ENCODE measurements at regions not wholly inside any gene's neighbourhood (a gene's known extent, or its start where the extent isn't known, plus 50 kb on each side); places are given as distances from the start of the nearest gene placed in this dataset.

GRCh38 chr12:107318556-107318805 is 225.1 kb upstream of the CRY1 start:
- Histone ChIP-seq H3K79me1 (replicated peaks; ENCODE audit: low read length, poor library complexity, severe bottlenecking) (peaks cover 10% of the 10 kb centered on the region), H3K4me3 (ENCODE audit: insufficient read depth in 1 of 2, low read depth in 1 of 2, low read length in 2 of 2) (peak overlapping the region; percentile 53 to 76), H2BK120ac (ENCODE audit: low read depth, low read length) (peak overlapping the region; percentile 34), H4K8ac (ENCODE audit: low read length) (no peak overlapping the region), H3K4me1 (ENCODE audit: control insufficient read depth, insufficient read depth, low read depth, low read length) (peaks cover 27% of the 10 kb centered on the region), H3K4ac (ENCODE audit: low read depth in 1 of 2, low read length in 2 of 2) (no peak overlapping the region), H3K36me3 (ENCODE audit: control insufficient read depth in 1 of 2, insufficient read depth in 2 of 2, low read depth in 1 of 2, low read length in 2 of 2) (no peaks in the 10 kb centered on the region), H2AK5ac (ENCODE audit: low read length, severe bottlenecking) (no peak overlapping the region), H3K27me3 (ENCODE audit: control insufficient read depth in 1 of 2, insufficient read depth in 1 of 2, low read length in 2 of 2) (peaks cover 38 to 75% of the 10 kb centered on the region in 2 experiments), H2BK12ac (ENCODE audit: low read length in 2 of 2) (no peak overlapping the region), H4K91ac (ENCODE audit: low read length) (no peak overlapping the region), H2AFZ (ENCODE audit: low read depth, low read length) (no peak overlapping the region), H2BK5ac (ENCODE audit: low read depth, low read length, poor library complexity, severe bottlenecking) (no peak overlapping the region), H3K4me2 (ENCODE audit: low read length, poor library complexity, severe bottlenecking) (peak overlapping the region; percentile 100), H3K14ac (ENCODE audit: low read length in 2 of 2) (no peak overlapping the region), H3K18ac (ENCODE audit: low read depth in 1 of 2, low read length in 2 of 2) (no peak overlapping the region), H3K9ac (ENCODE audit: low read length) (peak overlapping the region; percentile 38), H3K9me3 (ENCODE audit: control insufficient read depth, low read length) (no peaks in the 10 kb centered on the region), H2BK15ac (ENCODE audit: low read depth, poor library complexity, severe bottlenecking) (no peak overlapping the region), H3K27ac (ENCODE audit: low read length, poor library complexity, severe bottlenecking) (no peak overlapping the region), H3K23ac (ENCODE audit: low read length in 2 of 2) (no peak overlapping the region)
- 0% methylated on average over 19 of the region's 19 CpGs for WGBS
- DNase-seq: no peak

GRCh38 chr12:107318806-107319532 is 225.6 kb upstream of the CRY1 start:
- 2% methylated on average over 71 of the region's 72 CpGs for WGBS
- Histone ChIP-seq H3K36me3 (ENCODE audit: control insufficient read depth in 1 of 2, insufficient read depth in 2 of 2, low read depth in 1 of 2, low read length in 2 of 2) (no peaks in the 10 kb centered on the region), H3K18ac (ENCODE audit: low read depth in 1 of 2, low read length in 2 of 2) (no peak overlapping the region), H3K27ac (ENCODE audit: low read length, poor library complexity, severe bottlenecking) (no peak overlapping the region), H2AFZ (ENCODE audit: low read depth, low read length) (no peak overlapping the region), H3K27me3 (ENCODE audit: control insufficient read depth in 1 of 2, insufficient read depth in 1 of 2, low read length in 2 of 2) (peaks cover 42 to 77% of the 10 kb centered on the region in 2 experiments), H3K79me1 (replicated peaks; ENCODE audit: low read length, poor library complexity, severe bottlenecking) (peaks cover 10% of the 10 kb centered on the region), H4K91ac (ENCODE audit: low read length) (peak overlapping the region; percentile 50), H2BK15ac (ENCODE audit: low read depth, poor library complexity, severe bottlenecking) (no peak overlapping the region), H2BK120ac (ENCODE audit: low read depth, low read length) (no peak overlapping the region), H2BK5ac (ENCODE audit: low read depth, low read length, poor library complexity, severe bottlenecking) (no peak overlapping the region), H3K4ac (ENCODE audit: low read depth in 1 of 2, low read length in 2 of 2) (no peak overlapping the region), H3K4me1 (ENCODE audit: control insufficient read depth, insufficient read depth, low read depth, low read length) (peaks cover 27% of the 10 kb centered on the region), H3K9ac (ENCODE audit: low read length) (peak overlapping the region; percentile 38), H3K4me2 (ENCODE audit: low read length, poor library complexity, severe bottlenecking) (peak overlapping the region; percentile 100), H4K8ac (ENCODE audit: low read length) (no peak overlapping the region), H3K23ac (ENCODE audit: low read length in 2 of 2) (no peak overlapping the region), H2AK5ac (ENCODE audit: low read length, severe bottlenecking) (no peak overlapping the region), H2BK12ac (ENCODE audit: low read length in 2 of 2) (no peak overlapping the region), H3K4me3 (ENCODE audit: insufficient read depth in 1 of 2, low read depth in 1 of 2, low read length in 2 of 2) (peak overlapping the region; percentile 53 to 76), H3K9me3 (ENCODE audit: control insufficient read depth, low read length) (no peaks in the 10 kb centered on the region), H3K14ac (ENCODE audit: low read length in 2 of 2) (no peak overlapping the region)
- DNase-seq: peak; percentile 43

DNA sequence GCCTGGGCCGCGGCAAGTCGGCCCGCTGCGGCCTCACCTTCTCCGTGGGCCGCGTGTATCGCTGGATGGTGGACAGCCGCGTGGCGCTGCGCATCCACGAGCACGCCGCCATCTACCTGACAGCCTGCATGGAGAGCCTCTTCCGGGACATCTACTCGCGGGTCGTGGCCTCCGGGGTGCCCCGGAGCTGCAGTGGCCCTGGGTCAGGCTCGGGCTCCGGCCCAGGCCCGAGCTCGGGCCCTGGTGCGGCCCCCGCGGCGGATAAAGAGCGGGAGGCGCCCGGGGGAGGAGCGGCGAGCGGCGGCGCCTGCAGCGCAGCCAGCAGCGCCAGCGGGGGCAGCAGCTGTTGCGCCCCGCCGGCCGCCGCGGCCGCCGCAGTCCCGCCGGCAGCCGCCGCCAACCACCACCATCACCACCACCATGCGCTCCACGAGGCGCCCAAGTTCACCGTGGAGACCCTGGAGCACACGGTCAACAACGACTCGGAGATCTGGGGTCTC is 226.2 kb upstream of the CRY1 start:
- H2AK5ac ChIP-seq (ENCODE audit: low read length, severe bottlenecking): no peak overlapping the region
- no peak overlapping the region for H2AFZ ChIP-seq (ENCODE audit: low read depth, low read length)
- H3K9ac ChIP-seq (ENCODE audit: low read length): no peak overlapping the region

GRCh38 chr12:107320033-107320928 is 226.9 kb upstream of the CRY1 start:
- H2AK5ac ChIP-seq (ENCODE audit: low read length, severe bottlenecking): no peak overlapping the region
- H2BK5ac ChIP-seq (ENCODE audit: low read depth, low read length, poor library complexity, severe bottlenecking): no peak overlapping the region
- H2AFZ ChIP-seq (ENCODE audit: low read depth, low read length): no peak overlapping the region

More for the DNA sequence above, 226.2 kb upstream of the CRY1 start:
- H3K18ac ChIP-seq (ENCODE audit: low read depth in 1 of 2, low read length in 2 of 2): no peak overlapping the region
- H3K4me3 ChIP-seq (ENCODE audit: insufficient read depth in 1 of 2, low read depth in 1 of 2, low read length in 2 of 2): peak overlapping the region; percentile 53 to 76
- no peak overlapping the region for H2BK5ac ChIP-seq (ENCODE audit: low read depth, low read length, poor library complexity, severe bottlenecking)
- H3K36me3 ChIP-seq (ENCODE audit: control insufficient read depth in 1 of 2, insufficient read depth in 2 of 2, low read depth in 1 of 2, low read length in 2 of 2): no peaks in the 10 kb centered on the region
- no peak overlapping the region for H2BK15ac ChIP-seq (ENCODE audit: low read depth, poor library complexity, severe bottlenecking)
- H3K9me3 ChIP-seq (ENCODE audit: control insufficient read depth, low read length): no peaks in the 10 kb centered on the region
- H3K79me1 ChIP-seq (replicated peaks; ENCODE audit: low read length, poor library complexity, severe bottlenecking): peaks cover 12% of the 10 kb centered on the region
- no peak overlapping the region for H3K23ac ChIP-seq (ENCODE audit: low read length in 2 of 2)
- peaks cover 38 to 73% of the 10 kb centered on the region in 2 experiments for H3K27me3 ChIP-seq (ENCODE audit: control insufficient read depth in 1 of 2, insufficient read depth in 1 of 2, low read length in 2 of 2)
- DNase-seq: no peak
- no peak overlapping the region for H4K8ac ChIP-seq (ENCODE audit: low read length)
- H2BK12ac ChIP-seq (ENCODE audit: low read length in 2 of 2): no peak overlapping the region
- no peak overlapping the region for H4K91ac ChIP-seq (ENCODE audit: low read length)
- H3K4ac ChIP-seq (ENCODE audit: low read depth in 1 of 2, low read length in 2 of 2): no peak overlapping the region
- peaks cover 27% of the 10 kb centered on the region for H3K4me1 ChIP-seq (ENCODE audit: control insufficient read depth, insufficient read depth, low read depth, low read length)
- peak overlapping the region; percentile 100 for H3K4me2 ChIP-seq (ENCODE audit: low read length, poor library complexity, severe bottlenecking)
- WGBS: 2% methylated on average over 47 of the region's 60 CpGs
- H2BK120ac ChIP-seq (ENCODE audit: low read depth, low read length): no peak overlapping the region
- no peak overlapping the region for H3K27ac ChIP-seq (ENCODE audit: low read length, poor library complexity, severe bottlenecking)
- no peak overlapping the region for H3K14ac ChIP-seq (ENCODE audit: low read length in 2 of 2)

More at GRCh38 chr12:107320033-107320928, 226.9 kb upstream of the CRY1 start:
- under 1% methylated on average over 42 of the region's 49 CpGs for WGBS
- no peak overlapping the region for H2BK12ac ChIP-seq (ENCODE audit: low read length in 2 of 2)
- H4K91ac ChIP-seq (ENCODE audit: low read length): no peak overlapping the region
- no peak overlapping the region for H3K23ac ChIP-seq (ENCODE audit: low read length in 2 of 2)
- peak overlapping the region; percentile 100 for H3K4me2 ChIP-seq (ENCODE audit: low read length, poor library complexity, severe bottlenecking)
- H3K14ac ChIP-seq (ENCODE audit: low read length in 2 of 2): no peak overlapping the region
- H3K18ac ChIP-seq (ENCODE audit: low read depth in 1 of 2, low read length in 2 of 2): no peak overlapping the region
- no peak overlapping the region for H4K8ac ChIP-seq (ENCODE audit: low read length)
- H3K27me3 ChIP-seq (ENCODE audit: control insufficient read depth in 1 of 2, insufficient read depth in 1 of 2, low read length in 2 of 2): peaks cover 31 to 66% of the 10 kb centered on the region in 2 experiments
- H3K27ac ChIP-seq (ENCODE audit: low read length, poor library complexity, severe bottlenecking): no peak overlapping the region
- peak overlapping the region; percentile 53 to 76 for H3K4me3 ChIP-seq (ENCODE audit: insufficient read depth in 1 of 2, low read depth in 1 of 2, low read length in 2 of 2)
- H3K4ac ChIP-seq (ENCODE audit: low read depth in 1 of 2, low read length in 2 of 2): no peak overlapping the region
- H3K9me3 ChIP-seq (ENCODE audit: control insufficient read depth, low read length): no peaks in the 10 kb centered on the region
- no peaks in the 10 kb centered on the region for H3K36me3 ChIP-seq (ENCODE audit: control insufficient read depth in 1 of 2, insufficient read depth in 2 of 2, low read depth in 1 of 2, low read length in 2 of 2)
- peak; percentile 9 for DNase-seq
- H2BK15ac ChIP-seq (ENCODE audit: low read depth, poor library complexity, severe bottlenecking): no peak overlapping the region
- peaks cover 27% of the 10 kb centered on the region for H3K4me1 ChIP-seq (ENCODE audit: control insufficient read depth, insufficient read depth, low read depth, low read length)
- peak overlapping the region; percentile 62 for H3K9ac ChIP-seq (ENCODE audit: low read length)
- peaks cover 12% of the 10 kb centered on the region for H3K79me1 ChIP-seq (replicated peaks; ENCODE audit: low read length, poor library complexity, severe bottlenecking)
- H2BK120ac ChIP-seq (ENCODE audit: low read depth, low read length): no peak overlapping the region

Measured in mesenchymal stem cell (in vitro differentiated cells and primary cell).